OCI-LY1 (cell line): ENCODE measurements at regions not wholly inside any gene's neighbourhood (a gene's known extent, or its start where the extent isn't known, plus 50 kb on each side); places are given as distances from the start of the nearest gene placed in this dataset.
A peak's percentile ranks its signal among the peaks of the same experiment; 100 is the strongest.

Experiments
- H2AFZ ChIP-seq: fragments of 200-600 bp; sonication (generic), shearing (Covaris generic); 2 replicates; pipeline ENCODE4 v1.6.0; 2014; ENCODE audit warnings: antibody characterized with exemption, mild to moderate bottlenecking, low read length
- H3F3A ChIP-seq: fragments of 200-600 bp; sonication (generic), shearing (Covaris generic); 2 replicates; pipeline ENCODE4 v1.6.0; 2014; ENCODE audit warnings: mild to moderate bottlenecking, antibody characterized with exemption, low read length, moderate library complexity; ENCODE audit not compliant: insufficient read depth
- H3K27ac ChIP-seq: fragments of 200-600 bp; sonication (generic); 2 replicates; pipeline ENCODE4 v1.5.1; 2014; ENCODE audit warnings: low read length, mixed run types, mild to moderate bottlenecking, low read depth; ENCODE audit not compliant: poor library complexity, severe bottlenecking
- H3K27me3 ChIP-seq: fragments of 200-600 bp; sonication (generic); 2 replicates; pipeline ENCODE4 v1.6.0; 2014; ENCODE audit warnings: antibody characterized with exemption, mild to moderate bottlenecking, low read length, moderate library complexity; ENCODE audit not compliant: insufficient read depth
- H3K36me3 ChIP-seq: fragments of 200-600 bp; sonication (generic); 2 replicates; pipeline ENCODE4 v1.6.1; 2014; ENCODE audit warnings: mild to moderate bottlenecking, antibody characterized with exemption, low read length, moderate library complexity, mixed read lengths; ENCODE audit not compliant: insufficient read depth
- H3K4me1 ChIP-seq: fragments of 200-600 bp; sonication (generic); 2 replicates; pipeline ENCODE4 v1.5.1; 2014; ENCODE audit warnings: mild to moderate bottlenecking, low read length, moderate library complexity; ENCODE audit not compliant: insufficient read depth, severe bottlenecking
- H3K4me2 ChIP-seq: fragments of 200-600 bp; sonication (generic), shearing (Covaris generic); 2 replicates; pipeline ENCODE4 v1.6.1; 2014; ENCODE audit warnings: low read length
- H3K4me3 ChIP-seq: fragments of 200-600 bp; sonication (generic); 2 replicates; pipeline ENCODE4 v1.5.1; 2014; ENCODE audit warnings: low read length, low read depth, mild to moderate bottlenecking, mixed read lengths; ENCODE audit not compliant: poor library complexity, severe bottlenecking
- H3K79me2 ChIP-seq: fragments of 200-600 bp; shearing (Covaris generic); 2 replicates; pipeline ENCODE4 v1.6.1; 2016; ENCODE audit warnings: mixed run types, low read length, mixed read lengths; ENCODE audit not compliant: insufficient read depth
- H3K9ac ChIP-seq: fragments of 200-600 bp; sonication (generic), shearing (Covaris generic); 2 replicates; pipeline ENCODE4 v1.6.1; 2014; ENCODE audit warnings: mild to moderate bottlenecking, low read length, mixed read lengths
- H3K9me2 ChIP-seq: fragments of 200-600 bp; sonication (generic), shearing (Covaris generic); 2 replicates; pipeline ENCODE4 v1.6.1; 2014; ENCODE audit warnings: low read depth, mild to moderate bottlenecking, low read length, mixed read lengths
- H3K9me3 ChIP-seq: fragments of 200-600 bp; shearing (Covaris generic); 2 replicates; pipeline ENCODE4 v1.6.1; 2014; ENCODE audit warnings: low read length, mixed read lengths
- H4K20me1 ChIP-seq: fragments of 200-600 bp; sonication (generic), shearing (Covaris generic); 2 replicates; pipeline ENCODE4 v1.6.0; 2016; ENCODE audit warnings: mild to moderate bottlenecking, low read length; ENCODE audit not compliant: insufficient read depth
- CTCF ChIP-seq: fragments of 200-600 bp; sonication (generic), shearing (Covaris generic); IDR thresholded peaks from 2 replicates; pipeline ENCODE4 v1.5.1; 2017; ENCODE audit warnings: mild to moderate bottlenecking, antibody characterized with exemption, low read length, moderate library complexity, mixed read lengths
- EZH2 ChIP-seq: fragments of 200-600 bp; sonication (generic), shearing (Covaris generic); IDR thresholded peaks from 2 replicates; pipeline ENCODE4 v1.8.0; 2017; ENCODE audit warnings: borderline replicate concordance, mixed run types, mild to moderate bottlenecking, antibody characterized with exemption, low read length, moderate library complexity, mixed read lengths

DNA sequence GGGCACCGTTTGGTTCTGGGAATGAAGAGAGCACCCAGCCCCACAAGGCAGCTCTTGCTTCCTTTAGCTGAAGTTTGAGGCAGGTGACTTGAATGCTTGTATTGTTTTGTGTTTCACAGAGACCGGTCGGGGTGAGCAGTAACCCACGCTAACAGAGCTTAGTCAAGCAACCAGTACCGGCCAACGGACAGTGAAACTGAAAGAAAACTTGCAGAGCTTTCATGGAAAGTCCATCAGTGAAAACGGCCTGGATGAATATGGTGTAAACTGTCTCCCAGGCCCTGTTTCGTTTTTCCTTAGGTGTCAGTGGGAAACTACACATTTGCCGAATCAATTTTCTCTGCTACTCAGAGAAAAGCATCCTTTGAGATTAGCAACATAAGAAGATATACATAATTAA lies 101.1 kb downstream of the LYZL1 start:
- Histone ChIP-seq H4K20me1 (no peaks in the 10 kb centered on the region), H3K79me2 (no peaks in the 10 kb centered on the region), H3K27me3 (no peaks in the 10 kb centered on the region), H3K36me3 (no peaks in the 10 kb centered on the region), H2AFZ (no peak overlapping the region), H3K4me2 (no peak overlapping the region), H3F3A (no peaks in the 10 kb centered on the region), H3K9me2 (no peaks in the 10 kb centered on the region), H3K9me3 (no peaks in the 10 kb centered on the region), H3K4me3 (no peak overlapping the region), H3K9ac (no peak overlapping the region), H3K27ac (no peak overlapping the region), H3K4me1 (no peaks in the 10 kb centered on the region)
- TF ChIP-seq EZH2 (no peak), CTCF (no peak)

DNA sequence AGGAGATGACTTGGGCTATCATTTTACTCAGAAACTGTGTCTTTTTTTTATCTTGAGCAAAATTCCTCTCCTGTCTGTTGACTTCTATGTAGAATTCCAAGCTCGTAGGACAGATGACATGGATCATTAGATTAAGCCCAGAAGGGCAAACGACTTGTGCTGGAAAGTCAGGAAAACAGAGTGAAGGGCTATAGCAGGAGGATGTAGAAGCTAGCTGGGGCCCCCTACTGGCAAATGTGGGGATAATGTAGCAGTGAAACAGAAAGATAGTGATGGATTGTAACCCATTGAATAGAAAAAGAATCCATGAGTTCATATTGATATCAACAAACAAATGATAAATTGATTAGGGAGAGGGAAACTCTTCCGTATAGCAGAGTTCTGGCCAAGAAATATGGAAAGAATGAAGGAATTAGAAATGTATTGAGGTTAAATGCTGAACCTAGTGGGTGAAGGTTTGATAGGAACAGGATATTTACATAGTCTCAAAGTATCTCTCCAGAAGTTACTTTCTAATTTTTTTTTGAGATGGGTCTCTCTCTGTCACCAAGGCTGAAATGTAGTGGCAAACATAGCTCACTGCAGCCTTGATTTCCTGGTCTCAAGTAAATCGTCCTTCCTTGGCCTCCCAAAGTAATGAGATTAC lies 103.6 kb downstream of the LYZL1 start:
- Histone ChIP-seq H3K36me3 (no peaks in the 10 kb centered on the region), H4K20me1 (no peaks in the 10 kb centered on the region), H3K27me3 (no peaks in the 10 kb centered on the region), H3K4me3 (no peak overlapping the region), H3K4me2 (no peak overlapping the region), H3K4me1 (no peaks in the 10 kb centered on the region), H3F3A (no peaks in the 10 kb centered on the region), H3K79me2 (no peaks in the 10 kb centered on the region), H3K9me3 (no peaks in the 10 kb centered on the region), H3K27ac (no peak overlapping the region), H3K9me2 (no peaks in the 10 kb centered on the region), H3K9ac (no peak overlapping the region), H2AFZ (no peak overlapping the region)
- TF ChIP-seq EZH2 (no peak), CTCF (peak; percentile 77)

DNA sequence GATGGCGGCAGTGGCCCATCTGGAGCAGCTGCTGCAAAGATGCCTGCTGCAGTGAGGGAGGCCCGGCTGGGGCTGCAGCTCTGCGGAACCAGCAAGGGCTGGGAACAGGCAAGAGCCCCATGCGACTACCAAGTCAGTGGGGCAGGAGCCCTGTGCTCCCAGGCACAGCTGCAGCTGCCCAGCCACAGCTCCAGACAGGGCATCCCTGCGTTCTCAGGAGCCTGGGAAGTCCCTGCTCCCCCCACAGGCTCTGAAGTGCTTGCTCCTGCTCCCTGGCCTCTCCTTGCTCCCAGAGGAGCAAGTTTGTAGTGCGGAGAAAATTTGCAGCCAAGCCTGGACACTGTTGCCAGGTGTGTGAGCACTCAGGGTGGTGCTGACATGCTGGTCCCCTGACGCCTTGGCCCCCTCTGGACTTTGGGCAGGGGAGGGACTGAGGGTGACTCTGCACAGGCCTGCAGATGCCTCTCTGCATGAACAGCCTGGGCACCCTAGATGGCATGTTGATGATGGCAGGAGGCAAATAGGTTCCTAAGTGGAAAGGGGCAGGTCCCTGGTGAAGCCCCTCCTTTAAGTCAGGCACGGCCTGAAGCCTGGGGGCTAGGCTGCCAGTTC lies 105.6 kb downstream of the LYZL1 start:
- Histone ChIP-seq H3K9ac (no peak overlapping the region), H4K20me1 (no peaks in the 10 kb centered on the region), H3K4me2 (no peak overlapping the region), H3K27ac (no peak overlapping the region), H3K36me3 (no peaks in the 10 kb centered on the region), H3K9me3 (no peaks in the 10 kb centered on the region), H2AFZ (no peak overlapping the region), H3F3A (no peaks in the 10 kb centered on the region), H3K9me2 (no peaks in the 10 kb centered on the region), H3K79me2 (no peaks in the 10 kb centered on the region), H3K27me3 (no peaks in the 10 kb centered on the region), H3K4me3 (no peak overlapping the region), H3K4me1 (no peaks in the 10 kb centered on the region)
- TF ChIP-seq EZH2 = no peak
- TF ChIP-seq CTCF = no peak
